Endodermal cell (in vitro differentiated cells): ENCODE measurements at regions not wholly inside any gene's neighbourhood (a gene's known extent, or its start where the extent isn't known, plus 50 kb on each side); places are given as distances from the start of the nearest gene placed in this dataset.

Experiments
- DNase-seq: peaks from one replicate; pipeline ENCODE4 v3.0.0-alpha.2; 2017
- H3K27ac ChIP-seq: 2 replicates; pipeline ENCODE4 v1.5.1; 2013; ENCODE audit warnings: mild to moderate bottlenecking, low read depth, low read length, moderate library complexity
- H3K27me3 ChIP-seq: 2 replicates; pipeline ENCODE4 v1.6.1; 2013; ENCODE audit warnings: mild to moderate bottlenecking, low read length, moderate library complexity; ENCODE audit not compliant: insufficient read depth, control insufficient read depth, poor library complexity, severe bottlenecking
- H3K36me3 ChIP-seq: 2 replicates; pipeline ENCODE4 v1.7.0; 2013; ENCODE audit warnings: mild to moderate bottlenecking, low read length, moderate library complexity; ENCODE audit not compliant: control insufficient read depth, insufficient read depth
- H3K4me1 ChIP-seq: one replicate; pipeline ENCODE4 v1.7.0; 2013; ENCODE audit warnings: low read length; ENCODE audit not compliant: control insufficient read depth, insufficient read depth
- H3K4me3 ChIP-seq: 2 replicates; pipeline ENCODE4 v1.5.1; 2013; ENCODE audit warnings: mild to moderate bottlenecking, low read length, moderate library complexity
- H3K9ac ChIP-seq: 2 replicates; pipeline ENCODE4 v1.6.1; 2013; ENCODE audit warnings: mild to moderate bottlenecking, low read length, moderate library complexity; ENCODE audit not compliant: poor library complexity, severe bottlenecking; ENCODE audit errors: extremely low read depth
- H3K9me3 ChIP-seq: 2 replicates; pipeline ENCODE4 v1.6.1; 2013; ENCODE audit warnings: mild to moderate bottlenecking, low read length, moderate library complexity; ENCODE audit not compliant: control insufficient read depth
- H3K27ac Mint-ChIP-seq: 2 replicates; pipeline ENCODE4 v1.8.0; 2020; ENCODE audit warnings: mixed read lengths
- H3K27me3 Mint-ChIP-seq: 2 replicates; pipeline ENCODE4 v1.8.0; 2021; ENCODE audit warnings: mild to moderate bottlenecking, mixed read lengths; ENCODE audit not compliant: insufficient read depth
- H3K36me3 Mint-ChIP-seq: 2 replicates; pipeline ENCODE4 v1.8.0; 2020; ENCODE audit warnings: low read depth, mixed read lengths
- H3K4me1 Mint-ChIP-seq: 2 replicates; pipeline ENCODE4 v1.8.0; 2020; ENCODE audit warnings: mixed read lengths
- H3K4me3 Mint-ChIP-seq: 2 replicates; pipeline ENCODE4 v1.8.0; 2020; ENCODE audit warnings: mild to moderate bottlenecking, moderate library complexity, mixed read lengths
- H3K9me3 Mint-ChIP-seq: 2 replicates; pipeline ENCODE4 v1.8.0; 2020; ENCODE audit warnings: mild to moderate bottlenecking, mixed read lengths
- WGBS, 2 experiments: methylation state at CpG; one replicate each; pipeline versions ENCODE4 v1.1.5 to v1.1.7; 2013; ENCODE audit warnings: missing lambda C conversion rate in 2 of 2, mixed read lengths in 1 of 2; ENCODE audit not compliant: insufficient coverage in 1 of 2, insufficient read length in 1 of 2; 5-methylcytosine and 5-hydroxymethylcytosine counted together
- TF ChIP-seq, protein P1 (sequence below): fragments of 200-600 bp; sonication (generic); conservative IDR thresholded peaks from 2 replicates; pipeline ENCODE4 v1.5.0; 2021; ENCODE audit warnings: antibody characterized with exemption, mild to moderate bottlenecking

DNA sequence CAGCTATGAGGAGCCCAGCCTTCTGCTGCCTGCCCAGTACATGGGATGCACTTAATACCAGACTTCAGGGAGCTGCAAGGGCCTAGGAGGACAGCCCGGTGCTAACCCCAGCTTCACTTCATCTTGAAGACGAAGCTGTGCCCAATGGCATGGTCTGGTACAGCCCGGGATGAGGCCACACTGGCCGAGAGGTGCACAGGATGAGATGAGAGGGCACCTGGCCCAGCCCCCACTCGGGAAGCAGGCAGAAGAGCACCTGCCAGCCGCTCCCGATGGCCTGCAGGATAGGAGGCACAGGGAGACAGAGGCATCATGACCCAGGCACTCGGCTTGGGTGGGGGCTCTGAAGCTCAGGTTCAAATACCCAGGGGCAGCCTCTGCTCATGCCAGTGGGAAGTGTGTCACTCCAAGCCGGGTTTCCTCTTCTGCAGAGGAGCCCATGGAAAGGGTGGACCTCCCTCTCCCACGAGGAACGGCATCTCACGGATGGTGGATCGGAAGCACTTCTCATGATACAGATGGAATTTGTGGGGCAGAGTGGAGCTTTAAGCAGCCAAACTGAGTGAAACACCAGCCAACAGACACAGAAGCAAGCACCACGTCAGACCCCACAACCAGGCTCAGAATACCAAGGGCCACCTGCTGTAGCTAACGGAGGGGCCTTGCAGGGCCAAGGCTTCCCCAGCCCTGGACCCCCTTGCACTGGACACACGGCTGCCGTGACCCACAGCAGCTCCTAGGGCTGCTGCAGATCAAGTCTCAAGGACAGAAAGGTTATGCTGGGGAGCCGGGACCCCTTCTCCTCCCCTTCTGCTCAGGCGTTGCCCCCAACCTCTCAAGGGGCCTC is 875.2 kb downstream of the BRD1 start:
- peak; percentile 28 for DNase-seq
- H3K27ac ChIP-seq: no peak overlapping the region
- no peaks in the 10 kb centered on the region for H3K36me3 ChIP-seq
- H3K4me3 ChIP-seq: no peak overlapping the region
- peaks cover 4% of the 10 kb centered on the region for H3K27me3 Mint-ChIP-seq
- H3K4me3 Mint-ChIP-seq: no peak overlapping the region
- no peaks in the 10 kb centered on the region for H3K36me3 Mint-ChIP-seq
- no peaks in the 10 kb centered on the region for H3K9me3 ChIP-seq
- no peaks in the 10 kb centered on the region for H3K9me3 Mint-ChIP-seq
- no peaks in the 10 kb centered on the region for H3K27me3 ChIP-seq
- 90 to 95% methylated on average over 12 to 19 of the region's 19 CpGs for WGBS, 2 experiments
- H3K27ac Mint-ChIP-seq: no peak overlapping the region
- no peaks in the 10 kb centered on the region for H3K4me1 ChIP-seq
- TF ChIP-seq, protein P1, sequence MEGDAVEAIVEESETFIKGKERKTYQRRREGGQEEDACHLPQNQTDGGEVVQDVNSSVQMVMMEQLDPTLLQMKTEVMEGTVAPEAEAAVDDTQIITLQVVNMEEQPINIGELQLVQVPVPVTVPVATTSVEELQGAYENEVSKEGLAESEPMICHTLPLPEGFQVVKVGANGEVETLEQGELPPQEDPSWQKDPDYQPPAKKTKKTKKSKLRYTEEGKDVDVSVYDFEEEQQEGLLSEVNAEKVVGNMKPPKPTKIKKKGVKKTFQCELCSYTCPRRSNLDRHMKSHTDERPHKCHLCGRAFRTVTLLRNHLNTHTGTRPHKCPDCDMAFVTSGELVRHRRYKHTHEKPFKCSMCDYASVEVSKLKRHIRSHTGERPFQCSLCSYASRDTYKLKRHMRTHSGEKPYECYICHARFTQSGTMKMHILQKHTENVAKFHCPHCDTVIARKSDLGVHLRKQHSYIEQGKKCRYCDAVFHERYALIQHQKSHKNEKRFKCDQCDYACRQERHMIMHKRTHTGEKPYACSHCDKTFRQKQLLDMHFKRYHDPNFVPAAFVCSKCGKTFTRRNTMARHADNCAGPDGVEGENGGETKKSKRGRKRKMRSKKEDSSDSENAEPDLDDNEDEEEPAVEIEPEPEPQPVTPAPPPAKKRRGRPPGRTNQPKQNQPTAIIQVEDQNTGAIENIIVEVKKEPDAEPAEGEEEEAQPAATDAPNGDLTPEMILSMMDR: no peak
- H3K9ac ChIP-seq: no peak overlapping the region
- no peaks in the 10 kb centered on the region for H3K4me1 Mint-ChIP-seq

DNA sequence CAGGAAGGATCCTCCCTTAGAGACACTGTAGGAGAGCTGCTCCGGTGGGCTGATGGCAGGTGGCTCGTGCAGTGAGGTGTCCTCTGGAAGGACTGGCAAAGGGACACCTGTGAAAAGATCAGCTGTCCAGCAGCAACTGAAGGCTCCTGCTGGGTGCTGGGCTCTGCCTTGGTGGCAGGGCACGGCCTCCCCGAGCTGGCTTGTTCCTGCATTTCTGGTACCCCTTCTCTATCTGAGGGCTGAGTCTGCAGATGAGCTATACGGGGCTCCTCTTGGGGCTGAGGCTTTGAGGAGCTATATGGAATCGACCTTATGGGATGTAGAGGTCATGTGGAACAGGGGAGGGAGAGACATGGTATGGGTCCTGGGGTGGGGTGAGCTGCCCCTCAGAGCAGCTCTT is 875.8 kb downstream of the BRD1 start:
- Mint-ChIP-seq H3K4me1 (no peaks in the 10 kb centered on the region), H3K27ac (no peak overlapping the region), H3K27me3 (peaks cover 4% of the 10 kb centered on the region), H3K9me3 (no peaks in the 10 kb centered on the region), H3K4me3 (no peak overlapping the region), H3K36me3 (no peaks in the 10 kb centered on the region)
- DNase-seq: peak; percentile 25
- no peak overlapping the region for H3K9ac ChIP-seq
- TF ChIP-seq, protein P1: no peak
- H3K27ac ChIP-seq: no peak overlapping the region
- no peaks in the 10 kb centered on the region for H3K36me3 ChIP-seq
- H3K27me3 ChIP-seq: no peaks in the 10 kb centered on the region
- 76 to 82% methylated on average over 5 to 6 of the region's 6 CpGs for WGBS, 2 experiments
- H3K9me3 ChIP-seq: no peaks in the 10 kb centered on the region
- H3K4me3 ChIP-seq: no peak overlapping the region
- H3K4me1 ChIP-seq: no peaks in the 10 kb centered on the region

DNA sequence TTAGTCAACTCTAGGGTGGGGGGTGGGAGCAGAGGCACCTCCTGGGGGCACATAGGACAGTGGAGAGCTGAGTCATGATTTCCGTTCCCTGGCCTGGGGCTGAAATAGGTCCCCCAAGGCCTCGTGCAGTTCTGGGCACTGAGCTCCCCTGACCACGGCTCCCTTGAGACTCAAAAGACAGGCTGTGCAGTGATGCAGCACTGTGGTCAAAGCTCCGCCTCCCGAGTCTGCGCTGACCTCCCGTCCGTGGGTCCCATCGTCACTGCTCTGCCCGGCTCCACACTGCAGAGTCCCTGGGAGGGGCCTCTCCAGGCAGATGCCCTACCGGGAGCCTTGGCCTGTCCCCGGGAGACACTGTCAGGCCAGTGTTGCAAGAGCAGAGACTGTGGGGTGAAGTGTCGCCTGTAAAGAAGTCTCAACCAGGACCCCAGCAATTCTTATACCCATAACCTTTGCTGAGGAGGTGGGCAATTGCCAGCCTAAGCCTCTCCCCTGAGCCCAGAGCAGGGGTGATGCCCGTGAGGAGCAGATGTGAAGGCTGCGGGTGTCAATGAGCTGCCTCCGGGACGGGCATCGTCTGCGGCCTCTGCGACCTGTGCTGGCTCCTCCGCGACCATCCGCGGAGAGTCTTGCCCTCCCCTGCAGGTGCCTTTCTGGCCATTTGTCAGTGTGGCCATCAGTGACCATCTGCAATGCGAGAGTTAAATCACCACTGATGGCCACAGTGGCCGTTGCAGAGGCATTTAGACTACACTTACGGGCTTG is 877.3 kb downstream of the BRD1 start:
- Histone ChIP-seq H3K27ac (no peak overlapping the region), H3K36me3 (no peaks in the 10 kb centered on the region), H3K9ac (no peak overlapping the region), H3K4me3 (no peak overlapping the region), H3K27me3 (no peaks in the 10 kb centered on the region), H3K9me3 (no peaks in the 10 kb centered on the region), H3K4me1 (no peaks in the 10 kb centered on the region)
- WGBS, 2 experiments: 83 to 92% methylated on average over 23 to 27 of the region's 27 CpGs
- H3K9me3 Mint-ChIP-seq: no peaks in the 10 kb centered on the region
- peaks cover 4% of the 10 kb centered on the region for H3K27me3 Mint-ChIP-seq
- no peak overlapping the region for H3K4me3 Mint-ChIP-seq
- no peaks in the 10 kb centered on the region for H3K36me3 Mint-ChIP-seq
- peak; percentile 39 for DNase-seq
- no peaks in the 10 kb centered on the region for H3K4me1 Mint-ChIP-seq
- TF ChIP-seq, protein P1: no peak
- H3K27ac Mint-ChIP-seq: no peak overlapping the region
